K562 (cell line): ENCODE measurements at regions not wholly inside any gene's neighbourhood (a gene's known extent, or its start where the extent isn't known, plus 50 kb on each side); places are given as distances from the start of the nearest gene placed in this dataset.

Experiments used
- ATAC-seq: fragments of 200-7000 bp; cut with Tn5 transposase; 3 replicates; pipeline ENCODE4 v1.9.1; 2020; ENCODE audit warnings: moderate library complexity
- BruUV-seq: library from RNA; stranded (reverse); fragments of 400-500 nt; replicated peaks from 2 replicates; lab custom pipeline; 2021; lab: Mats Ljungman, UMichigan
- CTCF ChIA-PET: fragments of 300-600 bp; formaldehyde crosslinking; extraction: SDS; loops from one replicate; lab custom pipeline; 2021; ENCODE audit warnings: low intra/inter-chr PET ratio; lab: Yijun Ruan, JAX
- POLR2A ChIA-PET: fragments of 300-600, 350-650 bp; sonication (Branson Sonifier 250); formaldehyde crosslinking; extraction: SDS; loops from one replicate; lab custom pipeline; 2021; ENCODE audit warnings: antibody characterized with exemption, inconsistent platforms; lab: Yijun Ruan, JAX
- DNase-seq, 4 experiments: peaks; one replicate each; pipeline versions ENCODE4 v3.0.0 to v3.0.0-alpha.2; 2011 to 2018; ENCODE audit warnings: low spot score in 3 of 4, mixed read lengths in 3 of 4; ENCODE audit errors: extremely low read depth in 1 of 4
- FAIRE-seq: peaks from 2 replicates; lab custom pipeline; 2011; peaks lifted over from hg19 to GRCh38; lab: Jason Lieb, UNC
- H2AFZ ChIP-seq: 2 replicates; pipeline ENCODE4 v1.6.0; 2011; ENCODE audit warnings: low read depth, low read length, control low read depth, inconsistent platforms
- H3K27ac ChIP-seq: fragments of 200-600 bp; 3 replicates; pipeline ENCODE4 v1.8.0; 2011; ENCODE audit warnings: low read depth, mild to moderate bottlenecking, control low read depth, inconsistent platforms, low read length, moderate library complexity, mixed read lengths; ENCODE audit errors: extremely low read depth
- H3K27me3 ChIP-seq, 2 experiments: fragments of 300-600 bp in 1 of 2; 2 replicates in 1 of 2; 3 replicates in 1 of 2; pipeline versions ENCODE4 v1.6.0 to v1.8.0; 2011; ENCODE audit warnings: inconsistent platforms in 2 of 2, low read length in 2 of 2, mild to moderate bottlenecking in 1 of 2, mixed read lengths in 1 of 2, moderate library complexity in 1 of 2; ENCODE audit not compliant: control insufficient read depth in 2 of 2, insufficient read depth in 2 of 2
- H3K36me3 ChIP-seq: fragments of 300-600 bp; 3 replicates; pipeline ENCODE4 v1.8.0; 2011; ENCODE audit warnings: mild to moderate bottlenecking, low read length, inconsistent platforms; ENCODE audit not compliant: control insufficient read depth, insufficient read depth
- H3K4me1 ChIP-seq, 2 experiments: fragments of 200-600 bp in 1 of 2; replicated peaks in 1 of 2; 2 replicates in 1 of 2; 3 replicates in 1 of 2; pipeline versions ENCODE4 v1.5.1 to v1.8.0; 2011; ENCODE audit warnings: inconsistent platforms in 2 of 2, low read length in 2 of 2, mild to moderate bottlenecking in 1 of 2, mixed read lengths in 1 of 2, moderate library complexity in 1 of 2; ENCODE audit not compliant: control insufficient read depth in 2 of 2, insufficient read depth in 2 of 2
- H3K4me2 ChIP-seq: 2 replicates; pipeline ENCODE4 v1.6.1; 2011; ENCODE audit warnings: low read length, control low read depth, inconsistent platforms, mixed read lengths; ENCODE audit not compliant: insufficient read depth
- H3K4me3 ChIP-seq: fragments of 200-600 bp; sonication (generic), shearing (Covaris generic); 2 replicates; pipeline ENCODE4 v1.5.1; 2016; ENCODE audit warnings: control low read depth, inconsistent platforms
- H3K79me2 ChIP-seq: fragments of 200-600 bp; 3 replicates; pipeline ENCODE4 v1.8.0; 2011; ENCODE audit warnings: low read length, inconsistent platforms; ENCODE audit not compliant: control insufficient read depth, insufficient read depth
- H3K9ac ChIP-seq, 2 experiments: 2 replicates each; pipeline versions ENCODE4 v1.6.0 to v1.6.1; 2011; ENCODE audit warnings: low read depth in 2 of 2, low read length in 2 of 2, control low read depth in 1 of 2, inconsistent platforms in 1 of 2, mild to moderate bottlenecking in 1 of 2, mixed read lengths in 1 of 2; ENCODE audit not compliant: insufficient read depth in 1 of 2
- H3K9me1 ChIP-seq: one replicate; pipeline ENCODE4 v1.6.0; 2011; ENCODE audit warnings: inconsistent platforms, mild to moderate bottlenecking, low read length, moderate library complexity; ENCODE audit not compliant: control insufficient read depth, insufficient read depth
- H3K9me3 ChIP-seq: replicated peaks from 2 replicates; pipeline ENCODE4 v1.5.1; 2011; ENCODE audit warnings: low read depth, low read length, inconsistent platforms; ENCODE audit not compliant: control insufficient read depth, insufficient read depth
- H4K20me1 ChIP-seq: replicated peaks from 2 replicates; pipeline ENCODE4 v1.6.1; 2011; ENCODE audit warnings: low read length, inconsistent platforms, mixed read lengths; ENCODE audit not compliant: control insufficient read depth, insufficient read depth
- CBFA2T3 ChIP-seq: fragments of 450-650 bp; IDR thresholded peaks from 2 replicates; pipeline ENCODE4 v1.6.1; 2017
- CC2D1A ChIP-seq: fragments of 450-650 bp; IDR thresholded peaks from 2 replicates; pipeline ENCODE4 v1.6.1; 2017; ENCODE audit warnings: mild to moderate bottlenecking
- KDM4B ChIP-seq, 2 experiments: fragments of 450-650 bp in 1 of 2; sonication (generic) in 1 of 2; IDR thresholded peaks; 2 replicates each; pipeline ENCODE4 v1.6.1; 2016 to 2017; ENCODE audit warnings: borderline replicate concordance in 2 of 2, antibody characterized with exemption in 1 of 2, low read depth in 1 of 2, mild to moderate bottlenecking in 1 of 2
- MEIS2 ChIP-seq: fragments of 450-650 bp; IDR thresholded peaks from 2 replicates; pipeline ENCODE4 v1.6.1; 2014; ENCODE audit warnings: mild to moderate bottlenecking; ENCODE audit not compliant: partially characterized antibody
- MYC ChIP-seq, 2 experiments: fragments of 250-450 bp in 1 of 2; sonication (Bioruptor Pico) in 1 of 2; IDR thresholded peaks; 2 replicates each; pipeline versions ENCODE4 v1.5.1 to v1.6.1; 2012 to 2021; ENCODE audit warnings: low read depth in 2 of 2, borderline replicate concordance in 1 of 2, improper control_type of control experiment in 1 of 2, low read length in 1 of 2, mild to moderate bottlenecking in 1 of 2, moderate library complexity in 1 of 2
- PURB ChIP-seq: sonication (generic); formaldehyde crosslinking; IDR thresholded peaks from 2 replicates; pipeline ENCODE4 v1.9.0; 2021; ENCODE audit warnings: low read depth, mild to moderate bottlenecking, missing genetic modification reagents
- SRSF9 ChIP-seq: fragments of 200-400 bp; formaldehyde crosslinking; IDR thresholded peaks from 2 replicates; pipeline ENCODE4 v1.6.1; 2017; ENCODE audit warnings: low read depth, low read length, borderline replicate concordance
- TEAD1 ChIP-seq, 2 experiments: fragments of 450-650 bp in 1 of 2; sonication (generic) in 1 of 2; formaldehyde crosslinking; IDR thresholded peaks; 2 replicates each; pipeline versions ENCODE4 v1.4.0 to v1.8.0; 2020 to 2022; ENCODE audit warnings: mild to moderate bottlenecking in 2 of 2, missing genetic modification reagents in 1 of 2
- ZMIZ1 ChIP-seq, 2 experiments: fragments of 150-350 bp in 1 of 2; IDR thresholded peaks; 2 replicates each; pipeline ENCODE4 v1.6.1; 2012 to 2016; ENCODE audit warnings: low read depth in 2 of 2, low read length in 2 of 2, mild to moderate bottlenecking in 1 of 2, moderate library complexity in 1 of 2
- ZNF224 ChIP-seq: sonication (generic); formaldehyde crosslinking; IDR thresholded peaks from 2 replicates; pipeline ENCODE4 v1.8.0; 2022; ENCODE audit warnings: mild to moderate bottlenecking, missing genetic modification reagents
- ZNF778 ChIP-seq: fragments of 450-650 bp; formaldehyde crosslinking; IDR thresholded peaks from 2 replicates; pipeline ENCODE4 v1.4.0; 2020; ENCODE audit warnings: mild to moderate bottlenecking, moderate library complexity
- WGBS: fragments of 100-300 bp; shearing (Covaris generic); methylation state at CpG from one replicate; pipeline ENCODE4 v1.1.6; 2016; ENCODE audit warnings: low coverage, mixed read lengths; ENCODE audit not compliant: insufficient coverage; ENCODE audit errors: missing lambda C conversion rate; 5-methylcytosine and 5-hydroxymethylcytosine counted together
- in situ Hi-C: fragments of 300-500 bp; cut with MboI; formaldehyde crosslinking; loops from 4 replicates; pipeline ENCODE4 v1.15.0; 2018; ENCODE audit warnings: inconsistent platforms, mixed read lengths
- intact Hi-C: fragments of 100-400 bp; cut with micrococcal nuclease; formaldehyde crosslinking; loops from 2 replicates; pipeline ENCODE4 v1.14.2; 2022
- TF ChIP-seq, protein P1 (sequence below): sonication (generic); formaldehyde crosslinking; IDR thresholded peaks from 2 replicates; pipeline ENCODE4 v1.8.0; 2022; ENCODE audit warnings: missing genetic modification reagents, mild to moderate bottlenecking, borderline replicate concordance
- TF ChIP-seq, protein P2 (sequence below): sonication (generic); formaldehyde crosslinking; IDR thresholded peaks from 2 replicates; pipeline ENCODE4 v1.8.0; 2022; ENCODE audit warnings: mild to moderate bottlenecking, missing genetic modification reagents
- TF ChIP-seq, protein P3 (sequence below), 2 experiments: fragments of 450-650 bp in 1 of 2; sonication (generic) in 1 of 2; formaldehyde crosslinking in 1 of 2; IDR thresholded peaks in 1 of 2; conservative IDR thresholded peaks in 1 of 2; 2 replicates each; pipeline versions ENCODE4 v1.6.1 to v1.8.1; 2016 to 2023; ENCODE audit warnings: mild to moderate bottlenecking in 2 of 2, moderate library complexity in 2 of 2, inconsistent platforms in 1 of 2, missing genetic modification reagents in 1 of 2

DNA sequence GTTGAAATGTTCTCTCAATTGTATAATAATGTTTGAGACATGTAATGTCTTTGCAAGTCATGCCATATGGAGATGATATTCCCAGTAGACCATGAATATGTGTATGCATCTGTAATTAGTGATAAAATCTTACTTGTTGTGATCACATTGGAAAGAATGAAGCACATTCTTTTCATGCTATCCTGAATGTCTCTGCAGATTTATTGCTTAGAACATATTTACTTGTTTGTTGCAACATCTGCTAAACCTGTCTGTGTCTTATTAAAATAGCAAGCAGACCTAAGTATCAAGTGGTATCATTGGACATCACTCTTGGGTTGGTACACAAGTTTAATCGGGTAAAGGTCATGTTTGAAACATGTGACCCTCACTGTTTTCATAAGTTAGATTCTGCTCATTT, 265.5 kb upstream of the CD180 start:
- in situ Hi-C loops: no loop called here
- Histone ChIP-seq H3K4me1 (no peaks in the 10 kb centered on the region), H3K9me1 (no peaks in the 10 kb centered on the region), H3K27me3 (no peaks in the 10 kb centered on the region; a peak in 1 of 5 replicates), H3K27ac (no peak overlapping the region), H3K4me2 (no peak overlapping the region), H3K9me3 (no peaks in the 10 kb centered on the region), H4K20me1 (no peaks in the 10 kb centered on the region), H3K9ac (no peak overlapping the region), H3K36me3 (no peaks in the 10 kb centered on the region), H3K79me2 (no peaks in the 10 kb centered on the region), H2AFZ (no peak overlapping the region), H3K4me3 (no peak overlapping the region)
- FAIRE-seq (no peak), DNase-seq (no peak), ATAC-seq (no peak)
- ChIA-PET CTCF (no interaction called here), POLR2A (no interaction called here)
- WGBS: 0% methylated on average over 1 of the region's 1 CpG
- TF ChIP-seq ZNF224 (no peak), ZNF778 (CRISPR knock-in tag) (no peak), SRSF9 (no peak), ZMIZ1 (IDR thresholded peaks at IDR 0.05; ENCODE audit: low read depth in 2 of 2, low read length in 2 of 2) (no peak), CC2D1A (no peak), MEIS2 (no peak), CBFA2T3 (no peak), TEAD1 (CRISPR knock-in tag; IDR thresholded peaks at IDR 0.05) (no peak), KDM4B (IDR thresholded peaks at IDR 0.05; ENCODE audit: borderline replicate concordance in 2 of 2, low read depth in 1 of 2) (no peak), PURB (CRISPR knock-in tag) (no peak), MYC (IDR thresholded peaks at IDR 0.05; ENCODE audit: low read depth, low read length) (no peak), MYC (CRISPR knock-in tag; IDR thresholded peaks at IDR 0.05; ENCODE audit: borderline replicate concordance, low read depth) (no peak)
- TF ChIP-seq, protein P1, sequence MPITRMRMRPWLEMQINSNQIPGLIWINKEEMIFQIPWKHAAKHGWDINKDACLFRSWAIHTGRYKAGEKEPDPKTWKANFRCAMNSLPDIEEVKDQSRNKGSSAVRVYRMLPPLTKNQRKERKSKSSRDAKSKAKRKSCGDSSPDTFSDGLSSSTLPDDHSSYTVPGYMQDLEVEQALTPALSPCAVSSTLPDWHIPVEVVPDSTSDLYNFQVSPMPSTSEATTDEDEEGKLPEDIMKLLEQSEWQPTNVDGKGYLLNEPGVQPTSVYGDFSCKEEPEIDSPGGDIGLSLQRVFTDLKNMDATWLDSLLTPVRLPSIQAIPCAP (CRISPR knock-in tag): no peak
- TF ChIP-seq, protein P2, sequence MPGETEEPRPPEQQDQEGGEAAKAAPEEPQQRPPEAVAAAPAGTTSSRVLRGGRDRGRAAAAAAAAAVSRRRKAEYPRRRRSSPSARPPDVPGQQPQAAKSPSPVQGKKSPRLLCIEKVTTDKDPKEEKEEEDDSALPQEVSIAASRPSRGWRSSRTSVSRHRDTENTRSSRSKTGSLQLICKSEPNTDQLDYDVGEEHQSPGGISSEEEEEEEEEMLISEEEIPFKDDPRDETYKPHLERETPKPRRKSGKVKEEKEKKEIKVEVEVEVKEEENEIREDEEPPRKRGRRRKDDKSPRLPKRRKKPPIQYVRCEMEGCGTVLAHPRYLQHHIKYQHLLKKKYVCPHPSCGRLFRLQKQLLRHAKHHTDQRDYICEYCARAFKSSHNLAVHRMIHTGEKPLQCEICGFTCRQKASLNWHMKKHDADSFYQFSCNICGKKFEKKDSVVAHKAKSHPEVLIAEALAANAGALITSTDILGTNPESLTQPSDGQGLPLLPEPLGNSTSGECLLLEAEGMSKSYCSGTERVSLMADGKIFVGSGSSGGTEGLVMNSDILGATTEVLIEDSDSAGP (CRISPR knock-in tag): no peak
- TF ChIP-seq, protein P3, sequence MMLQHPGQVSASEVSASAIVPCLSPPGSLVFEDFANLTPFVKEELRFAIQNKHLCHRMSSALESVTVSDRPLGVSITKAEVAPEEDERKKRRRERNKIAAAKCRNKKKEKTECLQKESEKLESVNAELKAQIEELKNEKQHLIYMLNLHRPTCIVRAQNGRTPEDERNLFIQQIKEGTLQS (IDR thresholded peaks at IDR 0.05): no peak
- TF ChIP-seq, protein P3 (CRISPR knock-in tag; conservative IDR thresholded peaks at IDR 0.05): no peak
- intact Hi-C loops: no loop called here
- no TSS peak for BruUV-seq
